Left renal cortex interstitium (tissue), 4 donors: ENCODE measurements at regions not wholly inside any gene's neighbourhood (a gene's known extent, or its start where the extent isn't known, plus 50 kb on each side); places are given as distances from the start of the nearest gene placed in this dataset.
"Not testable (repeated sequence)": the region's sequence is repeated elsewhere in the genome, so short reads cannot be mapped to it uniquely, and the experiment has no call there.

Experiments used
- DNase-seq, 4 donors: peaks; one replicate each; pipeline ENCODE4 v3.0.0-alpha.2; 2013; ENCODE audit warnings: low read depth in 4 of 4, low spot score in 2 of 4, missing footprints in 1 of 4

DNA sequence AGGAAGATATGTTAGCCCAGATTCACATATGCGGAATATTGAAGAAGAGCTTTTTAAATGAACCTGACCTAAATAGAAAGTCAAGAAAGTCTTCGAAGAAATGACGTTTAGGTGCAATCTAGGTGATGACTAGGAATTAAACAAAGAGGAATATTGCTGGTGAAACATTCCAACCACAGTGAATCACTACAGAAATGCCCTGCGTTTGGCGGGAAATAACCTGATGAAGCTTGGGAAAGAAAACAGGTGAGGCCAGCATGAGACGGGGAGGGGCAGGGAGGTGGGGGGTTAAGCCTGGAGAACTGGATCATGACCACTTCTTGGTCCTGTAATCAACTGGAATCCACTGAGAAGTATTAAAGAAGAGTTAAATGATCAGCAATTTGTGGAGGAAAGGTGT is 299.4 kb upstream of the VSTM2A start:
- no peak for DNase-seq

GRCh38 chr7:54245020-54245419 is 297.2 kb upstream of the VSTM2A start:
- DNase-seq: no peak

DNA sequence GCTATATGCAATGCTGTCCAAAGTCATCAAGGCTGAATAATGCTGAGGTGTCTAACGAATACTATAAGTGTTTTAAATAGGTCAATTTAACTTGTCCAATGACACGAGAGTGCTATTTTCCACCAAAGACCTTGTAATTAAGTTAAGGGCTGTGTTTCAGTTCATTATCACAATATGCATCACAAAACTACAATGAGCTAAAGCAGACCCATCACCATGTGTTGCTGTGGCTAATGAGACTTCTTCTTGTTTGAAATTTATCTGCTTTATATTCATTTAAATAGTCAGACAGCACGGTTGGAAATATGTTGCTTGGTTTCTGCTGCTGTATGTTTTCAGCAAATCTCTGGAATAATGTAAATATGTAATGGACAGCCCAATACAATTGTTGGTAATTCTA is 292.5 kb upstream of the VSTM2A start:
- no peak for DNase-seq

- DNase-seq: no peak
Observed at GRCh38 chr7:54252256-54253035, 289.7 kb upstream of the VSTM2A start.

DNA sequence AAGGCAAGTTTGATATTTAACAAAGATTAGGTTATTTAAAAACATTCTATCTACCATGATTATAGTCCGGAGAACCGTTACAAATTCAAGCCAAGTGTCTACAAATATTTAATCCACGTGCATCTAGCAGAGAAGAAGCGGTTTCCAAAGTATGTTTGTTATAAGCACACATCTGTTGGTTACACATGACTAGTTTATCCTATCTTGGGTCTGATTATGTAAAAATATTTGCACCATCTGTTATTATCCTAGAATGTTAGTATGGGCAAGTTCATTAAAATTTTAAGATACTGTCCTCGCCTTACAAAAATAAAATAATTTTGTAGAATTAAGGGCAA is 289.2 kb upstream of the VSTM2A start:
- DNase-seq: no peak

GRCh38 chr7:54255242-54255641 is 286.9 kb upstream of the VSTM2A start:
- DNase-seq: no peak

DNA sequence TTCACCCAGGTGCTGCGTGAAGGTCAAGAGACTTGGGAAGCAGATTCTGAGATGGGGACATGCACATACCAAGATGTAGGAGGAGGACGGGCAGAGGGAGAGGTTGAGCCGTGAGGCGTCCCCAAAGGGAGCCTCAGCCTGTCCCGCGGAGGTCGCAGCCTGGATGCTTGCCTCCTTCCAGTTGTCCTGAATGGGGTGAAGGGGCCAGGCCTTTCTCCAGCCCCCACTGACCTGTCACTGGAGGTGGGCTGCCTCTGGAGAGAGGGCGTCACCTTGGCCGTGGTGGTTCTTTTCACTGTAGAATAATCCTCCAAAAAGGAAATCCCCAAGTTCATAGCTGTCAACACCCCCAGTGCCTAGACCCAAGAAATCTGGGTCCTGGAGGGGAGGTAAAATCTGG is 283.0 kb upstream of the VSTM2A start:
- no peak for DNase-seq

DNA sequence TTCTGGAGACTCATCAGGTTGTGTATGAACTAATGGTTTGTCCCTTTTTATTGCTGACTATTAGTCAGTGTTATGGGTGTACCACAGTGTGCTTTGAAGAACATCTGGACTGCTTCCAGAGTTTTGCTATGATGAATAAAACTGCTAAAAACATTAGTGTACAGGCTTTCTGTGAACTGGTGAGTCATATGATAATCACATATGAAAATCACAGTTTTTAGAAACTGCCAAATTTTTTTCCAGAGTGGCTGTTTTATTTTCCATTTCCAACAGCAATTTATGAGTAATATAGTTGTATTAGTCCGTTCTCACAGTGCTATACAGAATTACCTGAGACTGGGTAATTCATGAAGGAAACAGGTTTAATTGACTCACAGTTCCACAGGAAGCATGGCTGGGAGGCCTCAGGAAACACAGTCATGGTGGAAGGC is 281.2 kb upstream of the VSTM2A start:
- no peak for DNase-seq

DNA sequence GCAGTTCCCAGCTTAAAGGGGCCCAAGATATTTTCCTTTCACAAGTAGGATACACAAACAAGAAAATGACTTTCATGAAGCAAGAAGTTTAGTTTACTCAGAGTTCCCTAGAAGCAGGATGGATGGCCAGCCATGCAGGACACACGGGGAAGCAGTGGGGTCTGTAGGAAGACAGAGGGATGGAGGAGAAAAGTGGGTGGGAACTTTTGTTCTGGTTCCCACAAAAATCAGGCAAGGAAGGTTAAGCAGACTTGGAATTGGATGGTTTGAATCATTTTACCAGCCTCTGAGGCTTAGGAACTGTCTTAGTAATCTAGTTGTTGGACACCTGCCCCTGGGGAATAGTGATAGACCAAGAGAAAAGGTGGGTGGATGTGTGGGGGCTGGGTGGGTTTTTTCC is 263.3 kb upstream of the VSTM2A start:
- no peak for DNase-seq

GRCh38 chr7:54292171-54292925 is 249.8 kb upstream of the VSTM2A start:
- no peak for DNase-seq

DNA sequence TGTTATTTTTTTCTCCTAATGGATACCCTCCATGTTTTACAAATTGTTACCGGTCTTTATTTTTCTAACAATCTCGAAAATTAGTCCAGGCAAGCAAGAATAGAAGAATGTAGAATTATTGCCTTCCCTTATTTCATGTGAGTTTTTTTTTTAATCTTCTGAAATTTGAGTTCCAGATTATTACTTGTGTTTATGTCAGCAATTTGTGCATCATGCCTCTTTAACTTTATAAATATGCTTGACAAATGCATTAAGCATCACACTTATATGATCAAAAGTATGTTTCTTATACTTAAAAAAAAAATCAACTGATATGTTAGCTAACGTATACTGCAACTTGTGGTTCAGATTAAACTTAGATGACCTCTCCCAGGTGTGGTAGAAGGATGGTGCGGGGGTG is 242.7 kb upstream of the VSTM2A start:
- no peak for DNase-seq

DNA sequence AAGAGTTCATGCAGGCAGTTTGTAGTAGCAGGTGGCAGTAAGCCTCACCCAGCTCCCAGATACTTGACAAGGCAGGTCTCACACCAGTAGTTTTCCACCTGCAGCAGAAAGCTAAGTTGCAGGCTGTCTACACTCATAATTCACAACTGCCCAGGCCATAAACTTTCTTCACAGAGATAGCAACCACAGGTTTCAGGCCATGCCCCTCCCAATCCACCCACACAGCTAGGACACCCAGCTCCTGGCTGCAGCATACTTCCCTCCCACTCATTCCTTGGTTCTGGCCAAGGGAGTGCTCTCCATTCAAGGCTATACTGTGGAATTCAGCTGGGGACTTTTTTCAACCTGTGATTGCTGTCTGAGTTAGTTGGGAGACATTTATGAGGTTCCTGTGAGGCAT is 226.2 kb upstream of the VSTM2A start:
- DNase-seq: not testable (repeated sequence)

DNA sequence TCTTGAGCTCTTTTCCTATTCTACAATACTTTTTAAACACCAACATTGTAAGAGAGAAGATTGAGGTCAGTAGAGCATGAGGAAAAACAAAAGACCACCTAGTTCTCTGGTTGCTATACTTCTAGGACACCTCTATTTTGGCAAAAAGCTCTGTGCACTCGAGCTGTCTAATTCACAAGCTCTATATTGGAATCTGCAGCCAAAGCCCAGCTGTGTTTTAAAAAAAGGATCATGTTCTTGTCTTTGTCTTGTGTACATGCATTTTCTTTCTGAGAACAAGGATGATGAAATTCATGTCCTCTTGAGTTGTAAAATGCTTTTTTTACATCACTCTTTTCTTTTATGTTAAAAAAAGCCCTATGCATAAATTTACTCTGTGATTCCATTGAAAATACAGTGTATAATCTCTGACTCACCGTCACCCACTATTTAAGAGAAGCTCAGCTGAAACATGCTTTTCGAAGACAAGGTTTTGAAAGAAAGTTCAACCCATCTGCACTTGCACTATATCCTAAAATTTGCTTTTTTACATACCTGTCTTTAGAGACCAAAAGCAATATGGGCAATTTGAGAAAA is 215.5 kb upstream of the VSTM2A start:
- DNase-seq: no peak

GRCh38 chr7:54330216-54330800 is 211.9 kb upstream of the VSTM2A start:
- DNase-seq: no peak

- no peak for DNase-seq
Observed at GRCh38 chr7:54331311-54331710, 210.9 kb upstream of the VSTM2A start.

DNA sequence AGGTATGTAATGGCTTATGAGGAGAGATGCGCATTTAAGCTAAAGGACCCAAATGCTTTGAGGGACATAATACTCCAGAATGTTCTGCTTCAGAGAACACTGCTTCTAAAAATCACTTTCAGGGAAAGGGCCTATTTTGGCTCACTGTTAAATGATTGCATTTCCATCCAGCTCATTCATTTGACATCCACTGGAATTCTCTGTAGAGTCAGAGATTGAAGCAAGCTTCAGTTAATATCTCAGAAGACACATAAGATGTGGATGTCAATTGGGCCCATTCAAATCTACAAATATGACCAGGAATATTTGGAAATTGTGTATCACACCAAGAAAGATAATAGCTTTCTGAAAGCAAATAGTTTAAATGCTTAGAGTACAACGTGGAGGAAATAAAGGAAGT is 209.9 kb upstream of the VSTM2A start:
- no peak for DNase-seq

DNA sequence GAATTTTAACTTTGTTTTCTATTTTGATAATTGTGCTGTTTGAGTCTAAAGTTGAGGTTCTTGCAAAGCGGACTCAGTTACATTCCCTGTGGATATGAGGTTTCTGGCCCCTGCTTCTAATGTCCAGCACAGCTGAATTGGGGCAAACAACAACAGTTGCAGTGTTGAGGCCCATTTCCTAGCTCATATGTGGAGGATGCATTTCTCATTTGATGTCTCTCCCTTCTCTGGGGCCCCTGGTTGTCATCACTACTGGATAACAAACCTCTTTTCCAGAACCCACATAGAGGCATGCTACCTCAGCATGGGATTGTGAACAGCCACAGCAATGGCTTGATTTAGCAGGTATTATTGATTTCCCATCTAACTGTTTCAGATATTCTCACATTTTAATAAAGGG is 208.2 kb upstream of the VSTM2A start:
- no peak for DNase-seq

DNA sequence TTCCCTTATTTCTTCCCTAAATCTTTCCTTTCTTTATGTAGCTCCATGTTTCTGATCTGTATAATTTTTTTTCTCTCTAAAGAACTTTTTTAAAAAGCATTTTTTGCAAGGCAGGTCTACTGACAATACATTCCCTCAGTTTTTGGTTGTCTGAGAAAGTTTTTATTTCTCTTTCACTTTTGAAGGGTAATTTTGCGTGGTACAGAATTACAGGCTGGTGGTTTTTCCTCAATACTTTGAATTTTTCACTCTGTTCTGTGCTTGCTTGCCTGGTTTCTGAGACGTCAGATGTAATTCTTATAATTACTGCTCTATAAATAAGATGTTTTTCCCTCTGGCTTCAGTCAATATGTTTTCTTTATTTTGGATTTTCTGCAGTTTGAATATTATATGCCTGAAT is 205.4 kb upstream of the VSTM2A start:
- no peak for DNase-seq

DNA sequence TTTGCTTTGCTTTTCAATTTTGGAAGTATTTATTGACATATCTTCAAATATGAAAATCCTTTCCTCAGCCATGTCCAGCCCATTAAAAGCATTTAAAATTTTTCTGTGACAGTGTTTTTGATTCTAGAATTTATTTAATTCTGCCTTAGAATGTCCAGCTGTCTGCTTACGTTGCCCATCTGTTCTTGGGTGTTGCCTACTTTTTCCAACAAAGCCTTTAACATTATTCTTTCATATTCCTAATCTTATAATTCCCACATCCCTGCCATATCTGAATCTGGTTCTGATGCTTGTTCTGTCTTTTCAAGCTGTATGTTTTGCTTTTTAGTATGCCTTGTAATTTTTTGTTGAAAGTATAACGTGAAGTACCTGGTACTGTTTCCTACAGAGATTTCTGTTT is 204.7 kb upstream of the VSTM2A start:
- DNase-seq: no peak

DNA sequence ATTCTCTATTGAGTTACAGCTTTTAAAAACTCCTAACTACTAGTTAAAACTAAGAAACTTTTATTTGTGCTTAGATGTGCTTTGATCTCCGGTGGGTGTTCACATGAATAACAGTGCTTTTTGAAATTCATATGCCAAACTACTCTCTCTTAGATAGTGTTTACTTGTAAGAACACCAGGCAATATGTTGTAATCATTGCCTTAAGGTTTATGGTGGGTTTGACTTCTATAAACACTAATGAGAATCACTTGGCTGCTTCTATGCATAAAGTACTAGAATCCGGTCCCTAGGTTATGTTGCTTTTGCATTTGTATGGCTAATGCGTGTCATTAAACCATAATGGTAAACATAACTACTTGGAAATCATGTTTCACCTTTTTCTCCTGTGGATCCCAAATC is 203.9 kb upstream of the VSTM2A start:
- DNase-seq: no peak

GRCh38 chr7:54339073-54339472 is 203.1 kb upstream of the VSTM2A start:
- DNase-seq: no peak

DNA sequence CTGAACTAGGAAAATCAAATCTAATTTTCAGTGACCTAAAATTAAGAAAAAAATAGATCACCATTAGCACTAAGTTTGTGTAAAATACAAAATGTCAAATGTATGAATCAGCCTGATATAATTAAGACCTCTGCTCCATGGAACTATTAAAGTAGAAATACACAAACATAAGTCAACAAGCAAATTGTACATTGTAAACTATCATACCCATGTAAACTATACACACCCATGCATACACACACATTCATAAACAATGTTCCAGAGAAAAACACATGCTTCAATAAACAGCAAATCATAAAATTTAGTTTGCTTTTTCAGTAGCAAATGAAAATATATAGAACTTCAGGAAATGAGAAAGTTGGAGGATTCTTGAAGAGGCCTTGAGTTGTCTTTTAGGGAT is 199.7 kb upstream of the VSTM2A start:
- DNase-seq: no peak
